Keratinocyte (primary cell): ENCODE measurements at regions not wholly inside any gene's neighbourhood (a gene's known extent, or its start where the extent isn't known, plus 50 kb on each side); places are given as distances from the start of the nearest gene placed in this dataset.

Source experiments
- DNase-seq: peaks from one replicate; pipeline ENCODE4 v3.0.0-alpha.2; 2011; ENCODE audit warnings: low read depth, missing footprints, low spot score
- FAIRE-seq: peaks from 2 replicates; lab custom pipeline; 2011; peaks lifted over from hg19 to GRCh38; lab: Jason Lieb, UNC
- H2AFZ ChIP-seq: 2 replicates; pipeline ENCODE4 v1.6.0; 2012; ENCODE audit warnings: low read length, control low read depth, inconsistent platforms; ENCODE audit not compliant: control insufficient read depth
- H3K27ac ChIP-seq: 2 replicates; pipeline ENCODE4 v1.5.1; 2011; ENCODE audit warnings: low read length; ENCODE audit not compliant: control insufficient read depth, insufficient read depth
- H3K27me3 ChIP-seq: 3 replicates; pipeline ENCODE4 v1.6.0; 2011; ENCODE audit warnings: low read length; ENCODE audit not compliant: control insufficient read depth, insufficient read depth; ENCODE audit errors: extremely low read depth
- H3K36me3 ChIP-seq, 2 experiments: 2 replicates in 1 of 2; 3 replicates in 1 of 2; pipeline ENCODE4 v1.5.1; 2011; ENCODE audit warnings: low read length in 2 of 2, mild to moderate bottlenecking in 1 of 2; ENCODE audit not compliant: control insufficient read depth in 2 of 2, insufficient read depth in 2 of 2; ENCODE audit errors: extremely low read depth in 1 of 2
- H3K4me1 ChIP-seq: 3 replicates; pipeline ENCODE4 v1.5.1; 2011; ENCODE audit warnings: low read length; ENCODE audit not compliant: control insufficient read depth, insufficient read depth; ENCODE audit errors: extremely low read depth
- H3K4me2 ChIP-seq: 3 replicates; pipeline ENCODE4 v1.6.0; 2011; ENCODE audit warnings: low read depth, low read length; ENCODE audit not compliant: control insufficient read depth, insufficient read depth; ENCODE audit errors: extremely low read depth
- H3K4me3 ChIP-seq, 3 experiments: fragments of 200-600 bp in 1 of 3; sonication (generic) in 1 of 3; 2 replicates in 2 of 3; 3 replicates in 1 of 3; pipeline ENCODE4 v1.5.1; 2011 to 2016; ENCODE audit warnings: low read length in 3 of 3, mild to moderate bottlenecking in 3 of 3, control low read depth in 2 of 3, inconsistent platforms in 1 of 3, low read depth in 1 of 3, mixed read lengths in 1 of 3, mixed run types in 1 of 3, moderate library complexity in 1 of 3; ENCODE audit not compliant: control insufficient read depth in 2 of 3, insufficient read depth in 2 of 3; ENCODE audit errors: extremely low read depth in 1 of 3
- H3K79me2 ChIP-seq: 2 replicates; pipeline ENCODE4 v1.6.0; 2012; ENCODE audit warnings: low read length; ENCODE audit not compliant: control insufficient read depth, insufficient read depth
- H3K9ac ChIP-seq: 3 replicates; pipeline ENCODE4 v1.6.0; 2011; ENCODE audit warnings: low read length; ENCODE audit not compliant: control insufficient read depth, insufficient read depth; ENCODE audit errors: extremely low read depth
- H3K9me1 ChIP-seq: 3 replicates; pipeline ENCODE4 v1.6.0; 2011; ENCODE audit warnings: low read length; ENCODE audit not compliant: control insufficient read depth, insufficient read depth; ENCODE audit errors: extremely low read depth
- H3K9me3 ChIP-seq: 2 replicates; pipeline ENCODE4 v1.5.1; 2012; ENCODE audit warnings: low read depth, low read length; ENCODE audit not compliant: control insufficient read depth
- H4K20me1 ChIP-seq: 3 replicates; pipeline ENCODE4 v1.6.0; 2011; ENCODE audit warnings: low read length; ENCODE audit not compliant: control insufficient read depth, insufficient read depth; ENCODE audit errors: extremely low read depth
- EZH2 ChIP-seq: IDR thresholded peaks from one replicate; pipeline ENCODE4 v1.6.1; 2012; ENCODE audit warnings: inconsistent platforms, mild to moderate bottlenecking, low read length, moderate library complexity
- dilution Hi-C: fragments of 300-500 bp; cut with MboI; formaldehyde crosslinking; loops from one replicate; pipeline ENCODE4 v1.7.0; 2020; ENCODE audit warnings: low sequenced_read_pairs; ENCODE audit not compliant: extremely low pct_ligation_motif_present
- TF ChIP-seq, protein P1 (sequence below), 3 experiments: IDR thresholded peaks in 1 of 3; conservative IDR thresholded peaks in 1 of 3; optimal IDR thresholded peaks in 1 of 3; 2 replicates in 2 of 3; 3 replicates in 1 of 3; pipeline versions ENCODE3 to v1.5.1; 2011; ENCODE audit warnings: low read length in 3 of 3, mild to moderate bottlenecking in 3 of 3, moderate library complexity in 2 of 3, control low read depth in 1 of 3, inconsistent platforms in 1 of 3; ENCODE audit not compliant: insufficient read depth in 2 of 3; ENCODE audit errors: extremely low read depth in 1 of 3

DNA sequence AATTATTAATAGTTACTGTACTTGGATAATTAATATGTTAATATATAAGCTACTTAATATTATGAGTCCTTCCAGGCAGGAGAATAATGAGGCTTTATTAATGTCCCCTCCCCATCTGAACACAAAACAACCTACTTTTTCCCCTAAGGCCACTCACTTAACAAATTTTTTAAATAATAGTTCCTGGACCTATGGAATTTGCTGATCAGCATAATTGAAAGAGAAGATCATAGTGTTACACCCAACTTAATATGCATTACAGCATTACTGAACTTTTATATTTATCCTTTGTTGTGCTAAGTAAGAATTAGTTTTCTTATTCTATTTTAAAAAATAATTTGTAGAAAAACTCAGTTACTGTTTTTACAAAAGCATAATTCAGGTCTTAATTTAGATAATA lies 1537.7 kb upstream of the GOT2 start:
- H3K27me3 ChIP-seq, result no peaks in the 10 kb centered on the region
- no peak overlapping the region for H3K4me2 ChIP-seq
- no peak overlapping the region for H2AFZ ChIP-seq
- no peaks in the 10 kb centered on the region for H3K79me2 ChIP-seq
- DNase-seq (no peak), FAIRE-seq (no peak)
- H3K9me1 ChIP-seq, result no peaks in the 10 kb centered on the region
- H4K20me1 ChIP-seq, result no peaks in the 10 kb centered on the region
- no peak overlapping the region for H3K4me3 ChIP-seq
- H3K36me3 ChIP-seq, result no peaks in the 10 kb centered on the region
- no peak overlapping the region for H3K9ac ChIP-seq
- dilution Hi-C loops, result no loop called here
- no peak overlapping the region for H3K27ac ChIP-seq
- TF ChIP-seq, protein P1, sequence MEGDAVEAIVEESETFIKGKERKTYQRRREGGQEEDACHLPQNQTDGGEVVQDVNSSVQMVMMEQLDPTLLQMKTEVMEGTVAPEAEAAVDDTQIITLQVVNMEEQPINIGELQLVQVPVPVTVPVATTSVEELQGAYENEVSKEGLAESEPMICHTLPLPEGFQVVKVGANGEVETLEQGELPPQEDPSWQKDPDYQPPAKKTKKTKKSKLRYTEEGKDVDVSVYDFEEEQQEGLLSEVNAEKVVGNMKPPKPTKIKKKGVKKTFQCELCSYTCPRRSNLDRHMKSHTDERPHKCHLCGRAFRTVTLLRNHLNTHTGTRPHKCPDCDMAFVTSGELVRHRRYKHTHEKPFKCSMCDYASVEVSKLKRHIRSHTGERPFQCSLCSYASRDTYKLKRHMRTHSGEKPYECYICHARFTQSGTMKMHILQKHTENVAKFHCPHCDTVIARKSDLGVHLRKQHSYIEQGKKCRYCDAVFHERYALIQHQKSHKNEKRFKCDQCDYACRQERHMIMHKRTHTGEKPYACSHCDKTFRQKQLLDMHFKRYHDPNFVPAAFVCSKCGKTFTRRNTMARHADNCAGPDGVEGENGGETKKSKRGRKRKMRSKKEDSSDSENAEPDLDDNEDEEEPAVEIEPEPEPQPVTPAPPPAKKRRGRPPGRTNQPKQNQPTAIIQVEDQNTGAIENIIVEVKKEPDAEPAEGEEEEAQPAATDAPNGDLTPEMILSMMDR (optimal IDR thresholded peaks at IDR 0.05 in 1 of 3, IDR thresholded peaks at IDR 0.05 in 1 of 3, conservative IDR thresholded peaks at IDR 0.05 in 1 of 3; ENCODE audit: extremely low read depth in 1 of 3, insufficient read depth in 2 of 3, low read length in 3 of 3), result no peak
- no peak for TF ChIP-seq EZH2
- H3K9me3 ChIP-seq, result no peaks in the 10 kb centered on the region
- no peaks in the 10 kb centered on the region for H3K4me1 ChIP-seq

DNA sequence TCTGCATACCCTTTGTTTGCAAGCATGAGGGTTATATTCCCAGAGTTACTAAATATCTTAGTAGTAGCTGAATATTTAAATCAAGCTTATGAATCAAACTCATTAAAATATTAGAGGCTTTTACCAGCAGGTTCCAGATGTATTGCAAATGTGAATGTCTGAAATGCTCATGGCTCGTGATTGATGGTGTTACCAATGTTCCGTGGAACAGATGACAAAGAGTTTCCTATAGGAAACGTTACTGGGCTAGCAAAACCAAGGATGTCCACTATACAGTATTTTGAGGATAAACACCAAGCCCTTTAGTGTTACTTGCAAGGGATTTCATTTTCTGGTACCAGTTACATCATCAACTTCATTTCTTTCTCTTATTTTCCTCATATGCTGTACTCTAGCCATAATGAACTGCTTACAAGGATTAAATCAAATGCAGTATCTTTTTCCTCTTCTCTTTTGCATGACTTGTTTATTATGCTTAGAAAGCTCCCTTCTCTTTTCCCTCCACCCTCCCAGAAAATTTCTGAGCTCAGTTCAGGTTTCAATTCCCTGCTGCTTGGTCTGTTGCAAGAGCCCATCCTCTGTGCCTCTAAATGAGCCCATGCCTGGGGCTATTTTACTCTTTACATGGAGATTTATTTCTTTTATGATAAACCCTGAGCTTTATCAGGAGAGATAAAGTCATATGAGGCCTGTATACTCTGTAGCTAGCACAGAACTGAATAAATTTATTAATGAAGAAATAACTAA lies 1537.1 kb upstream of the GOT2 start:
- H3K27ac ChIP-seq, result no peak overlapping the region
- H3K36me3 ChIP-seq, result no peaks in the 10 kb centered on the region
- no peaks in the 10 kb centered on the region for H4K20me1 ChIP-seq
- FAIRE-seq (no peak), DNase-seq (no peak)
- H3K4me2 ChIP-seq, result no peak overlapping the region
- TF ChIP-seq EZH2, result no peak
- TF ChIP-seq, protein P1 (optimal IDR thresholded peaks at IDR 0.05 in 1 of 3, IDR thresholded peaks at IDR 0.05 in 1 of 3, conservative IDR thresholded peaks at IDR 0.05 in 1 of 3; ENCODE audit: extremely low read depth in 1 of 3, insufficient read depth in 2 of 3, low read length in 3 of 3), result no peak
- H2AFZ ChIP-seq, result no peak overlapping the region
- no peaks in the 10 kb centered on the region for H3K9me1 ChIP-seq
- H3K27me3 ChIP-seq, result no peaks in the 10 kb centered on the region
- no peaks in the 10 kb centered on the region for H3K9me3 ChIP-seq
- no peak overlapping the region for H3K9ac ChIP-seq
- dilution Hi-C loops, result no loop called here
- H3K79me2 ChIP-seq, result no peaks in the 10 kb centered on the region
- H3K4me1 ChIP-seq, result no peaks in the 10 kb centered on the region
- H3K4me3 ChIP-seq, result no peak overlapping the region
